ENCODE measurements at regions not wholly inside any gene's neighbourhood (a gene's known extent, or its start where the extent isn't known, plus 50 kb on each side); places are given as distances from the start of the nearest gene placed in this dataset.

DNA sequence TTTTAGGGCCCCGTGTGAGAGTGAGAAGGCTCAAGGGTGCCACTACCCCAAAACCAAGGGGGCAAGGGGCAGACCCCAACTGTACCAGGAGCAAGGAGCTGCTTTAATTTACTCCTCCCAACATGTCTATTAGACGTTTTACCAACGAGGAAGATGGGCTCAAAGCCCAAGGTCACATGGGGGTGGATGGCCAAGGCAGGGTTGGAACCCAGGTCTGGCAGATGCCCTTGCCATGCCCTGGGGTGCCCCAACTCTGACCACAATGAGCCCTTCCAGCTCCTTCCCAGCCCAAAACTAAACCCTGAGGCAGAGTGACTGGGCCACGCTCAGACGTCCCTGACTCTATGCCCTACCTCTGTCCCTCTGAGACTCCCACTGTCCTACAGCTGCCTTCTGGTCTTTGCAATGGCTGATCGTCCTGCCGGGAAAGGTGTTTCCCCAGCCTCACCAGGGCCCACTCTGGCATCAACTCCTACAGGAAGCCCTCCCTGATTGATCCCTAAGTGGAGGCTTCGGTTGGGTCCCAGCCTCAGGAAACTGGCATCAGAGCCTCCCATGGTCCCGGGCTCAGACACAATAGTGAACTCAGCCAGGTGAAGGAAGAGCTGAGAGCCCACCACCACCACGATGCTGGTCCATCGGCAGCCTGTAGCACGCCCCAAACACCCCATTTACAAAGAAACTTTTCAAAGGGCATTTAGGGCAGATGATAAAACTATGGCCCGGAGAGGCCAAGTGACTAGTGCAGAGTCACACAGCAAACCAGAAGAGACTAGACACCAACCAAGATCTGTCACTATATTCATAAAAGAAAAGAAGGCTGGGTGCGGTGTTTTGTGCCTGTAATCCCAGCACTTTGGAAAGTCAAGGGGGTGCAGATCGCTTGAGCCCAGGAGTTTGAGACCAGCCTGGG is 60.2 kb upstream of the MYL10 start:
- TF ChIP-seq CTCF (IDR thresholded peaks at IDR 0.05 in 2 of 3, conservative IDR thresholded peaks at IDR 0.05 in 1 of 3; ENCODE audit: control insufficient read depth in 2 of 3, extremely low read depth in 1 of 3, insufficient read depth in 1 of 3, low read depth in 3 of 3, low read length in 3 of 3) (no peak), JUND (IDR thresholded peaks at IDR 0.05; ENCODE audit: low read depth, low read length) (no peak), BHLHE40 (IDR thresholded peaks at IDR 0.05; ENCODE audit: borderline replicate concordance in 1 of 2, low read depth in 2 of 2, low read length in 1 of 2) (no peak), GATAD2B (conservative IDR thresholded peaks at IDR 0.05; ENCODE audit: low read depth) (no peak), SRF (IDR thresholded peaks at IDR 0.05; ENCODE audit: low read depth in 2 of 2, low read length in 2 of 2) (no peak)
